ENCODE measurements at regions not wholly inside any gene's neighbourhood (a gene's known extent, or its start where the extent isn't known, plus 50 kb on each side); places are given as distances from the start of the nearest gene placed in this dataset.

- no peak for TF ChIP-seq NFIC (IDR thresholded peaks at IDR 0.05)
- no peak for TF ChIP-seq EP300 (IDR thresholded peaks at IDR 0.05; ENCODE audit: borderline replicate concordance)
- no peak for TF ChIP-seq MAX (IDR thresholded peaks at IDR 0.05)
- no peak for TF ChIP-seq CREB1 (IDR thresholded peaks at IDR 0.05; ENCODE audit: low read depth)
- TF ChIP-seq REST (IDR thresholded peaks at IDR 0.05; ENCODE audit: low read depth), result no peak
- no peak for TF ChIP-seq TAF1 (IDR thresholded peaks at IDR 0.05; ENCODE audit: low read depth)
- no peak for TF ChIP-seq YY1 (IDR thresholded peaks at IDR 0.05; ENCODE audit: low read depth)
- TF ChIP-seq TCF12 (IDR thresholded peaks at IDR 0.05; ENCODE audit: low read depth), result no peak
- no peak for TF ChIP-seq ZBTB7A (IDR thresholded peaks at IDR 0.05; ENCODE audit: low read depth)
- TF ChIP-seq FOXM1 (IDR thresholded peaks at IDR 0.05; ENCODE audit: borderline replicate concordance, low read depth), result no peak
- no peak for TF ChIP-seq TEAD4 (IDR thresholded peaks at IDR 0.05)
- TF ChIP-seq USF1 (IDR thresholded peaks at IDR 0.05), result no peak
These were observed 225.1 kb upstream of the CENPE start for GRCh38 chr4:103423261-103423660.

- TF ChIP-seq TAF1 (IDR thresholded peaks at IDR 0.05; ENCODE audit: low read depth), result no peak
- TF ChIP-seq EGR1 (IDR thresholded peaks at IDR 0.05), result no peak
- TF ChIP-seq TEAD4 (IDR thresholded peaks at IDR 0.05), result no peak
- no peak for TF ChIP-seq EP300 (IDR thresholded peaks at IDR 0.05; ENCODE audit: borderline replicate concordance)
- no peak for TF ChIP-seq ZBTB7A (IDR thresholded peaks at IDR 0.05; ENCODE audit: low read depth)
- no peak for TF ChIP-seq CREB1 (IDR thresholded peaks at IDR 0.05; ENCODE audit: low read depth)
- TF ChIP-seq CEBPB (IDR thresholded peaks at IDR 0.05), result no peak
- no peak for TF ChIP-seq REST (IDR thresholded peaks at IDR 0.05; ENCODE audit: low read depth)
- TF ChIP-seq TCF12 (IDR thresholded peaks at IDR 0.05; ENCODE audit: low read depth), result no peak
- TF ChIP-seq FOXM1 (IDR thresholded peaks at IDR 0.05; ENCODE audit: borderline replicate concordance, low read depth), result no peak
- no peak for TF ChIP-seq MAX (IDR thresholded peaks at IDR 0.05)
- no peak for TF ChIP-seq NFIC (IDR thresholded peaks at IDR 0.05)
- TF ChIP-seq YY1 (IDR thresholded peaks at IDR 0.05; ENCODE audit: low read depth), result no peak
- no peak for TF ChIP-seq RAD21 (IDR thresholded peaks at IDR 0.05; ENCODE audit: low read depth)
- TF ChIP-seq USF1 (IDR thresholded peaks at IDR 0.05), result no peak
These were observed 224.5 kb upstream of the CENPE start for GRCh38 chr4:103422467-103423219.

- TF ChIP-seq EP300 (IDR thresholded peaks at IDR 0.05; ENCODE audit: borderline replicate concordance), result no peak
- TF ChIP-seq TEAD4 (IDR thresholded peaks at IDR 0.05), result no peak
- no peak for TF ChIP-seq USF1 (IDR thresholded peaks at IDR 0.05)
- no peak for TF ChIP-seq ZBTB7A (IDR thresholded peaks at IDR 0.05; ENCODE audit: low read depth)
- TF ChIP-seq CEBPB (IDR thresholded peaks at IDR 0.05), result no peak
- TF ChIP-seq MAX (IDR thresholded peaks at IDR 0.05), result no peak
- TF ChIP-seq TCF12 (IDR thresholded peaks at IDR 0.05; ENCODE audit: low read depth), result no peak
- no peak for TF ChIP-seq TAF1 (IDR thresholded peaks at IDR 0.05; ENCODE audit: low read depth)
- no peak for TF ChIP-seq NFIC (IDR thresholded peaks at IDR 0.05)
- no peak for TF ChIP-seq RAD21 (IDR thresholded peaks at IDR 0.05; ENCODE audit: low read depth)
- no peak for TF ChIP-seq REST (IDR thresholded peaks at IDR 0.05; ENCODE audit: low read depth)
- no peak for TF ChIP-seq EGR1 (IDR thresholded peaks at IDR 0.05)
These were observed 217.7 kb upstream of the CENPE start for GRCh38 chr4:103415801-103416200.

Data from Ishikawa (cell line).